OCI-LY7 (cell line): ENCODE measurements at regions not wholly inside any gene's neighbourhood (a gene's known extent, or its start where the extent isn't known, plus 50 kb on each side); places are given as distances from the start of the nearest gene placed in this dataset.

Experiments used
- BruUV-seq: library from RNA; stranded (reverse); fragments of 400-500 nt; replicated peaks from 2 replicates; lab custom pipeline; 2021; lab: Mats Ljungman, UMichigan
- CTCF ChIA-PET: fragments of 300-600 bp; sonication (Branson Sonifier 250); formaldehyde crosslinking; loops from one replicate; lab custom pipeline; 2022; ENCODE audit warnings: antibody characterized with exemption; ENCODE audit not compliant: unreplicated experiment; lab: Charles Lee
- POLR2A ChIA-PET: fragments of 300-600 bp; sonication (Branson Sonifier 250); formaldehyde crosslinking; loops from one replicate; lab custom pipeline; 2022; ENCODE audit warnings: antibody characterized with exemption; lab: Charles Lee
- DNase-seq: peaks from one replicate; pipeline ENCODE4 v3.0.0-alpha.2; 2015; ENCODE audit warnings: low spot score
- H2AFZ ChIP-seq: fragments of 200-600 bp; sonication (generic), shearing (Covaris generic); 2 replicates; pipeline ENCODE4 v1.6.1; 2014; ENCODE audit warnings: mild to moderate bottlenecking, antibody characterized with exemption, low read length, moderate library complexity
- H3K27ac ChIP-seq: fragments of 200-600 bp; sonication (generic); 2 replicates; pipeline ENCODE4 v1.5.1; 2014; ENCODE audit warnings: mixed run types, low read depth, mild to moderate bottlenecking, moderate library complexity, low read length, inconsistent platforms; ENCODE audit not compliant: poor library complexity, severe bottlenecking
- H3K36me3 ChIP-seq: fragments of 200-600 bp; sonication (generic); 2 replicates; pipeline ENCODE4 v1.6.1; 2014; ENCODE audit warnings: mild to moderate bottlenecking, antibody characterized with exemption, low read length, moderate library complexity, mixed read lengths; ENCODE audit not compliant: insufficient read depth
- H3K4me1 ChIP-seq: fragments of 200-600 bp; sonication (generic); 2 replicates; pipeline ENCODE4 v1.5.1; 2014; ENCODE audit warnings: mild to moderate bottlenecking, low read length; ENCODE audit not compliant: insufficient read depth, poor library complexity, severe bottlenecking
- H3K4me2 ChIP-seq: fragments of 200-600 bp; sonication (generic); 2 replicates; pipeline ENCODE4 v1.6.1; 2014; ENCODE audit warnings: mild to moderate bottlenecking, low read length
- H3K4me3 ChIP-seq: fragments of 200-600 bp; sonication (generic); 2 replicates; pipeline ENCODE4 v1.5.1; 2014; ENCODE audit warnings: mild to moderate bottlenecking, low read depth, low read length; ENCODE audit not compliant: poor library complexity, severe bottlenecking
- H3K79me2 ChIP-seq: fragments of 200-600 bp; sonication (generic); 2 replicates; pipeline ENCODE4 v1.6.1; 2016; ENCODE audit warnings: low read depth, mild to moderate bottlenecking, low read length, moderate library complexity, mixed read lengths; ENCODE audit not compliant: insufficient read depth
- H3K9me2 ChIP-seq: fragments of 200-600 bp; sonication (generic); 2 replicates; pipeline ENCODE4 v1.6.1; 2016; ENCODE audit warnings: mild to moderate bottlenecking, low read length, mixed read lengths; ENCODE audit not compliant: insufficient read depth
- H3K9me3 ChIP-seq: fragments of 200-600 bp; sonication (generic); 2 replicates; pipeline ENCODE4 v1.6.1; 2014; ENCODE audit warnings: mild to moderate bottlenecking, mixed run types, low read length, mixed read lengths
- H4K20me1 ChIP-seq: fragments of 200-600 bp; sonication (generic); 2 replicates; pipeline ENCODE4 v1.6.1; 2014; ENCODE audit warnings: mild to moderate bottlenecking, antibody characterized with exemption, low read length, moderate library complexity, mixed read lengths; ENCODE audit not compliant: insufficient read depth
- CTCF ChIP-seq: fragments of 200-600 bp; sonication (generic); conservative IDR thresholded peaks from 2 replicates; pipeline ENCODE4 v1.5.1; 2014; ENCODE audit warnings: mild to moderate bottlenecking, antibody characterized with exemption, low read length, moderate library complexity, mixed read lengths
- EZH2phosphoT487 ChIP-seq: fragments of 200-600 bp; sonication (generic); IDR thresholded peaks from 2 replicates; pipeline ENCODE4 v1.6.1; 2018; ENCODE audit warnings: low read depth, borderline replicate concordance, mild to moderate bottlenecking, mixed run types, antibody characterized with exemption, low read length, moderate library complexity, mixed read lengths
- intact Hi-C: fragments of 100-400 bp; cut with micrococcal nuclease; formaldehyde crosslinking; loops from one replicate; pipeline ENCODE4 v1.10.0; 2022; ENCODE audit not compliant: unreplicated experiment

- no peak overlapping the region for H2AFZ ChIP-seq
- intact Hi-C loops = no loop called here
- BruUV-seq = no TSS peak
- H3K27ac ChIP-seq = no peak overlapping the region
- H3K4me2 ChIP-seq = no peak overlapping the region
- TF ChIP-seq EZH2phosphoT487 (no peak), CTCF (no peak)
- H3K9me3 ChIP-seq = no peaks in the 10 kb centered on the region; the same call in 1 of the 2 replicates
- CTCF ChIA-PET = no interaction called here
- no peaks in the 10 kb centered on the region for H3K36me3 ChIP-seq
- DNase-seq = no peak
- H3K79me2 ChIP-seq = no peaks in the 10 kb centered on the region
- no peak overlapping the region for H3K4me3 ChIP-seq
- no peaks in the 10 kb centered on the region for H3K4me1 ChIP-seq
- H3K9me2 ChIP-seq = no peaks in the 10 kb centered on the region
- H4K20me1 ChIP-seq = no peaks in the 10 kb centered on the region
- POLR2A ChIA-PET = no interaction called here
Measured at GRCh38 chr2:125364984-125365265, 1291.0 kb upstream of the GYPC start.

- POLR2A ChIA-PET = no interaction called here
- CTCF ChIA-PET = no interaction called here
- no peak overlapping the region for H2AFZ ChIP-seq
Measured at GRCh38 chr2:125371867-125372266, 1284.1 kb upstream of the GYPC start.

DNA sequence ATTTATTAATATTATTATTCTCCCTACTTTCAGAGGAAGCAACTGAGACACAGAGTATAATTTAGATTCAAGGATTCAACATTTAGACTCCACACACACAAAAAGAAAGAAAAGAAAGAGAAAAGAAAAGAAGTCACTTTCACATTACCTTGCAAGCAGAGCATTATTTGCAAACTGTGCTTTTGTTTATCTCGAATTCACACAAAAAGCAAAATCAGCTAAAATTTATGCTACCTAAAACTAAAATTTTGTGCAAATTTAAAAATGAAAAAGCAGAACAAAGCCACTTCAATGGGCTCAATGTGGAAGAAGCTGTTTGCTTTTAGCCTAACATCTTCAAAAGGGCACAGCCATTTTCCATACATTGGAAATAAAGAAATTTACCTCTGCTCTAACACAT is 1282.7 kb upstream of the GYPC start:
- Histone ChIP-seq H3K4me3 (no peak overlapping the region), H4K20me1 (no peaks in the 10 kb centered on the region), H3K9me3 (no peaks in the 10 kb centered on the region), H3K9me2 (no peaks in the 10 kb centered on the region), H3K79me2 (no peaks in the 10 kb centered on the region), H3K4me1 (no peaks in the 10 kb centered on the region), H3K4me2 (no peak overlapping the region), H2AFZ (no peak overlapping the region), H3K36me3 (no peaks in the 10 kb centered on the region), H3K27ac (no peak overlapping the region)
- no TSS peak for BruUV-seq
- no peak for DNase-seq
- CTCF ChIA-PET = no interaction called here
- TF ChIP-seq CTCF = no peak
- no peak for TF ChIP-seq EZH2phosphoT487
- intact Hi-C loops = no loop called here
- POLR2A ChIA-PET = no interaction called here

More at GRCh38 chr2:125371867-125372266, 1284.1 kb upstream of the GYPC start:
- TF ChIP-seq EZH2phosphoT487 (no peak), CTCF (no peak)
- no peaks in the 10 kb centered on the region for H3K9me2 ChIP-seq
- H3K4me3 ChIP-seq = no peak overlapping the region
- H3K4me1 ChIP-seq = no peaks in the 10 kb centered on the region
- no peaks in the 10 kb centered on the region for H4K20me1 ChIP-seq
- intact Hi-C loops = no loop called here
- H3K4me2 ChIP-seq = no peak overlapping the region
- H3K27ac ChIP-seq = no peak overlapping the region
- H3K36me3 ChIP-seq = no peaks in the 10 kb centered on the region
- DNase-seq = no peak
- H3K9me3 ChIP-seq = no peaks in the 10 kb centered on the region
- BruUV-seq = no TSS peak
- H3K79me2 ChIP-seq = no peaks in the 10 kb centered on the region
